ENCODE measurements at regions not wholly inside any gene's neighbourhood (a gene's known extent, or its start where the extent isn't known, plus 50 kb on each side); places are given as distances from the start of the nearest gene placed in this dataset.

- Histone ChIP-seq H2BK5ac (ENCODE audit: low read length) (no peak overlapping the region), H3K4me3 (ENCODE audit: low read length) (no peak overlapping the region), H2BK120ac (ENCODE audit: low read depth, low read length) (no peak overlapping the region), H3K4me1 (ENCODE audit: control insufficient read depth, low read depth, low read length) (peaks cover 2% of the 10 kb centered on the region), H3K18ac (ENCODE audit: low read length) (no peak overlapping the region), H3K79me1 (ENCODE audit: low read length) (no peaks in the 10 kb centered on the region), H3K79me2 (ENCODE audit: control insufficient read depth, insufficient read depth, low read length) (no peaks in the 10 kb centered on the region), H3K56ac (ENCODE audit: low read length) (no peak overlapping the region), H3K27ac (ENCODE audit: low read depth, low read length) (no peak overlapping the region), H2AK5ac (ENCODE audit: low read length) (no peak overlapping the region), H3K23ac (ENCODE audit: low read length) (no peak overlapping the region), H3K9ac (ENCODE audit: low read length) (no peak overlapping the region), H3K36me3 (ENCODE audit: control insufficient read depth, insufficient read depth, low read length) (no peaks in the 10 kb centered on the region), H4K5ac (ENCODE audit: low read length) (no peak overlapping the region), H3K27me3 (ENCODE audit: insufficient read depth, low read length, poor library complexity) (no peaks in the 10 kb centered on the region), H3K4ac (ENCODE audit: low read depth, low read length) (no peak overlapping the region), H4K8ac (ENCODE audit: low read depth, low read length) (no peak overlapping the region), H3K4me2 (ENCODE audit: low read length) (no peak overlapping the region), H2BK15ac (replicated peaks; ENCODE audit: low read depth) (no peak overlapping the region)
- WGBS (ENCODE audit: extremely low coverage, insufficient coverage, low lambda C conversion rate), result 100% methylated on average over 1 of the region's 5 CpGs
- no peak for DNase-seq
These were observed 603.2 kb upstream of the KCNMB2 start for GRCh38 chr3:177932750-177933660.

GRCh38 chr3:177934001-177934891 lies 602.0 kb upstream of the KCNMB2 start:
- Histone ChIP-seq H2BK15ac (replicated peaks; ENCODE audit: low read depth) (no peak overlapping the region), H3K18ac (ENCODE audit: low read length) (no peak overlapping the region), H3K79me2 (ENCODE audit: control insufficient read depth, insufficient read depth, low read length) (no peaks in the 10 kb centered on the region), H3K4me2 (ENCODE audit: low read length) (no peak overlapping the region), H3K23ac (ENCODE audit: low read length) (no peak overlapping the region), H4K5ac (ENCODE audit: low read length) (no peak overlapping the region), H3K56ac (ENCODE audit: low read length) (no peak overlapping the region), H2AK5ac (ENCODE audit: low read length) (no peak overlapping the region), H3K9ac (ENCODE audit: low read length) (no peak overlapping the region), H3K4me1 (ENCODE audit: control insufficient read depth, low read depth, low read length) (peaks cover 2% of the 10 kb centered on the region), H3K27me3 (ENCODE audit: insufficient read depth, low read length, poor library complexity) (no peaks in the 10 kb centered on the region), H3K27ac (ENCODE audit: low read depth, low read length) (peak overlapping the region; percentile 4), H3K4ac (ENCODE audit: low read depth, low read length) (no peak overlapping the region), H3K36me3 (ENCODE audit: control insufficient read depth, insufficient read depth, low read length) (no peaks in the 10 kb centered on the region), H2BK5ac (ENCODE audit: low read length) (no peak overlapping the region), H4K8ac (ENCODE audit: low read depth, low read length) (no peak overlapping the region), H3K4me3 (ENCODE audit: low read length) (no peak overlapping the region), H3K79me1 (ENCODE audit: low read length) (no peaks in the 10 kb centered on the region), H2BK120ac (ENCODE audit: low read depth, low read length) (no peak overlapping the region)
- peak; percentile 95 for DNase-seq
- no CpG with 5 or more reads among the region's 10 CpGs for WGBS (ENCODE audit: extremely low coverage, insufficient coverage, low lambda C conversion rate)

- H3K23ac ChIP-seq (ENCODE audit: low read length), result no peak overlapping the region
- no peak overlapping the region for H3K18ac ChIP-seq (ENCODE audit: low read length)
- no peaks in the 10 kb centered on the region for H3K36me3 ChIP-seq (ENCODE audit: control insufficient read depth, insufficient read depth, low read length)
- no peak overlapping the region for H3K4me2 ChIP-seq (ENCODE audit: low read length)
- no CpG with 5 or more reads among the region's 6 CpGs for WGBS (ENCODE audit: extremely low coverage, insufficient coverage, low lambda C conversion rate)
- no peak overlapping the region for H3K4ac ChIP-seq (ENCODE audit: low read depth, low read length)
- H3K27ac ChIP-seq (ENCODE audit: low read depth, low read length), result no peak overlapping the region
- no peak overlapping the region for H2BK120ac ChIP-seq (ENCODE audit: low read depth, low read length)
- no peak overlapping the region for H3K4me3 ChIP-seq (ENCODE audit: low read length)
- no peaks in the 10 kb centered on the region for H3K79me2 ChIP-seq (ENCODE audit: control insufficient read depth, insufficient read depth, low read length)
- no peak overlapping the region for H3K56ac ChIP-seq (ENCODE audit: low read length)
- no peak overlapping the region for H4K5ac ChIP-seq (ENCODE audit: low read length)
- H3K27me3 ChIP-seq (ENCODE audit: insufficient read depth, low read length, poor library complexity), result no peaks in the 10 kb centered on the region
- H2BK5ac ChIP-seq (ENCODE audit: low read length), result no peak overlapping the region
- H4K8ac ChIP-seq (ENCODE audit: low read depth, low read length), result no peak overlapping the region
- no peak overlapping the region for H2BK15ac ChIP-seq (replicated peaks; ENCODE audit: low read depth)
- H3K4me1 ChIP-seq (ENCODE audit: control insufficient read depth, low read depth, low read length), result peaks cover 2% of the 10 kb centered on the region
- H2AK5ac ChIP-seq (ENCODE audit: low read length), result no peak overlapping the region
- no peak overlapping the region for H3K9ac ChIP-seq (ENCODE audit: low read length)
- peak; percentile 62 for DNase-seq
- no peaks in the 10 kb centered on the region for H3K79me1 ChIP-seq (ENCODE audit: low read length)
These were observed 601.2 kb upstream of the KCNMB2 start for GRCh38 chr3:177935047-177935446.

GRCh38 chr3:177936721-177937120 lies 599.5 kb upstream of the KCNMB2 start:
- H3K79me2 ChIP-seq (ENCODE audit: control insufficient read depth, insufficient read depth, low read length), result no peaks in the 10 kb centered on the region
- no peak overlapping the region for H2AK5ac ChIP-seq (ENCODE audit: low read length)
- no peak overlapping the region for H3K4ac ChIP-seq (ENCODE audit: low read depth, low read length)
- no peak overlapping the region for H4K8ac ChIP-seq (ENCODE audit: low read depth, low read length)
- no peaks in the 10 kb centered on the region for H3K36me3 ChIP-seq (ENCODE audit: control insufficient read depth, insufficient read depth, low read length)
- H2BK120ac ChIP-seq (ENCODE audit: low read depth, low read length), result no peak overlapping the region
- no peaks in the 10 kb centered on the region for H3K27me3 ChIP-seq (ENCODE audit: insufficient read depth, low read length, poor library complexity)
- H3K4me2 ChIP-seq (ENCODE audit: low read length), result no peak overlapping the region
- H3K56ac ChIP-seq (ENCODE audit: low read length), result no peak overlapping the region
- H4K5ac ChIP-seq (ENCODE audit: low read length), result no peak overlapping the region
- no peak overlapping the region for H3K27ac ChIP-seq (ENCODE audit: low read depth, low read length)
- no peak overlapping the region for H3K9ac ChIP-seq (ENCODE audit: low read length)
- no peak overlapping the region for H3K23ac ChIP-seq (ENCODE audit: low read length)
- H2BK15ac ChIP-seq (replicated peaks; ENCODE audit: low read depth), result no peak overlapping the region
- WGBS (ENCODE audit: extremely low coverage, insufficient coverage, low lambda C conversion rate), result no CpG with 5 or more reads among the region's 2 CpGs
- DNase-seq, result no peak
- H2BK5ac ChIP-seq (ENCODE audit: low read length), result no peak overlapping the region
- H3K79me1 ChIP-seq (ENCODE audit: low read length), result no peaks in the 10 kb centered on the region
- peaks cover 2% of the 10 kb centered on the region for H3K4me1 ChIP-seq (ENCODE audit: control insufficient read depth, low read depth, low read length)
- no peak overlapping the region for H3K4me3 ChIP-seq (ENCODE audit: low read length)
- H3K18ac ChIP-seq (ENCODE audit: low read length), result no peak overlapping the region

- no peak overlapping the region for H2BK15ac ChIP-seq (replicated peaks; ENCODE audit: low read depth)
- no peaks in the 10 kb centered on the region for H3K4me1 ChIP-seq (ENCODE audit: control insufficient read depth, low read depth, low read length)
- no peak overlapping the region for H3K9ac ChIP-seq (ENCODE audit: low read length)
- no peak overlapping the region for H3K18ac ChIP-seq (ENCODE audit: low read length)
- H4K8ac ChIP-seq (ENCODE audit: low read depth, low read length), result no peak overlapping the region
- H3K79me2 ChIP-seq (ENCODE audit: control insufficient read depth, insufficient read depth, low read length), result no peaks in the 10 kb centered on the region
- H2AK5ac ChIP-seq (ENCODE audit: low read length), result no peak overlapping the region
- H4K5ac ChIP-seq (ENCODE audit: low read length), result no peak overlapping the region
- no peak overlapping the region for H2BK120ac ChIP-seq (ENCODE audit: low read depth, low read length)
- no peak overlapping the region for H3K27ac ChIP-seq (ENCODE audit: low read depth, low read length)
- no peak overlapping the region for H3K4me3 ChIP-seq (ENCODE audit: low read length)
- H3K4ac ChIP-seq (ENCODE audit: low read depth, low read length), result no peak overlapping the region
- H3K4me2 ChIP-seq (ENCODE audit: low read length), result no peak overlapping the region
- H3K36me3 ChIP-seq (ENCODE audit: control insufficient read depth, insufficient read depth, low read length), result no peaks in the 10 kb centered on the region
- H2BK5ac ChIP-seq (ENCODE audit: low read length), result no peak overlapping the region
- H3K56ac ChIP-seq (ENCODE audit: low read length), result no peak overlapping the region
- H3K27me3 ChIP-seq (ENCODE audit: insufficient read depth, low read length, poor library complexity), result no peaks in the 10 kb centered on the region
- no peak for DNase-seq
- no peaks in the 10 kb centered on the region for H3K79me1 ChIP-seq (ENCODE audit: low read length)
- WGBS (ENCODE audit: extremely low coverage, insufficient coverage, low lambda C conversion rate), result no CpG with 5 or more reads among the region's 2 CpGs
- H3K23ac ChIP-seq (ENCODE audit: low read length), result no peak overlapping the region
These were observed 593.3 kb upstream of the KCNMB2 start for GRCh38 chr3:177942911-177943310.

All from mesendoderm (in vitro differentiated cells).